SK-N-DZ (cell line): ENCODE measurements at regions not wholly inside any gene's neighbourhood (a gene's known extent, or its start where the extent isn't known, plus 50 kb on each side); places are given as distances from the start of the nearest gene placed in this dataset.
A peak's percentile ranks its signal among the peaks of the same experiment; 100 is the strongest.

Source experiments
- DNase-seq: peaks from one replicate; pipeline ENCODE4 v3.0.0-alpha.2; 2015; ENCODE audit warnings: low spot score

DNA sequence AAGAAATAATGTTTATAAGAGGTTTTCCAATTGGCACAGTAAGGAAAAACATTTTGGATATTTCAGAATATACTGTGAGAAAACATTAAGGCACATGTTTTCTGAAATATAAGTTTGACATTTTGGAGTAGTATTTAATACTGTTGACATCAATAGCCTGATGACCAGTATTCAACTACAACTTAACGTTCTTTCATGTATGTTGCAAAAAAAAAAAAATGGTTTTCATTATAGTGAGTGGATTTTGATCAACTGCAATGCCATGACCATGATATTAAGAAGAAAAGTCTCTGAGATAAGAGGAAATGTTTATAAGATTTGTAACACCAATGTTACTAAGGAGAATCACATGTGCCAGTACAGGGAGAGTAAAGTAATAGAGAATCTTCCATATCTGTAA, 252.8 kb upstream of the RORA start:
- no peak for DNase-seq

DNA sequence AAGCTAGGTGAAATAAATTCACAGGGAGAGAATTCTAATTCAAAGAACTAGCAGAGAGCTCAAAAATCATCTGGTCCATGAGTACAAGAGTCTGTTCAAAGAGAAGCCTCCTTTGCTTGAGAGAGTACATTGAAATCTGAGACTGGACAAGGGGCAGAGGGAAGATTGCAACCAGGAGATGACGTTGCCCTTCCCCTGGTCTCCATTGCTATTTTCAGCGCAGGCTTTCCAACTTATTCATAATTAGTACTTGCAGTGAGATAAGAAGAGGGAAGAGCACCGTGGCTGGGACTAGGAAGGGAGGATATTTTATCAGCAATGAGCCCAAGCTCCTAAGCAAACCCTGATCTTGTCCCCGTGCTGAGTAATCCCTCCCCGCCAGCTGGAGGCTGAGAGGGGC, 251.8 kb upstream of the RORA start:
- peak; percentile 15 for DNase-seq

DNA sequence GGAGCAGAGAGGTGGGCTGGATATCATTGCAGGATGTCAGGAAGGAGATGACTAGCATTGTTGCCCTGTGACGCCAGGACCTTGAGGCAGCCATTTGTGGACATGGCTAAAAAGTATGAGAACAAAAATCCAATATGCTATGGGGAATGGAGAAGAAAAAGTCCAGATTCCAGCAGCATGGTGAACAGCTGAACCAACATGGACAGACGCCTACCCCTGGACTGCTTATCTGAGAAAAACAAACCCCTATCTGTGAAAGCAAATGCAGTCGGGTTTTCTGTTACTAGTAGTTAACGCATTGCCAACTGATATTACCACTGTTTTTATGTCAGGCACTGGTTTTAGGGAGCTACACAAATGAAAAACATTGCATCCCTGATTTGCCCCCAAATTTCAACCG, 251.2 kb upstream of the RORA start:
- DNase-seq = no peak

DNA sequence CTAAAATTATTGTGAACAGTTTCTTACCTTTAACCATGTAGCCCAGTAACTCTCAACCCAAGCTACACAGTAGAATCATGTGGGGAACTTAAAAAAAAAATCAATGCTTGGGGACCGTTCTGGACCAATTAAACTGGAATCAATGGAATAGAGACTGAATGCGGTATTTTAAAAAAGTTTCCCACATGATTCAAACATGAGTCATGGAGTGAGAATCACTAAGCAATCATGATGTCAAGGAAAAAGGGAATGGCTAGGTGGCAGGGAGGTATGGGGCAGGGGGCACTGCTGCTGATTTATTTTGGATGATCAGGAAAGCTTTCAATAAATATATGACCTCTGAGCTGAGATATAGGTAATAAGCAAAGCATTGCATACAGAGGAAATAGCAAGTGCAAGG, 250.5 kb upstream of the RORA start:
- no peak for DNase-seq

DNA sequence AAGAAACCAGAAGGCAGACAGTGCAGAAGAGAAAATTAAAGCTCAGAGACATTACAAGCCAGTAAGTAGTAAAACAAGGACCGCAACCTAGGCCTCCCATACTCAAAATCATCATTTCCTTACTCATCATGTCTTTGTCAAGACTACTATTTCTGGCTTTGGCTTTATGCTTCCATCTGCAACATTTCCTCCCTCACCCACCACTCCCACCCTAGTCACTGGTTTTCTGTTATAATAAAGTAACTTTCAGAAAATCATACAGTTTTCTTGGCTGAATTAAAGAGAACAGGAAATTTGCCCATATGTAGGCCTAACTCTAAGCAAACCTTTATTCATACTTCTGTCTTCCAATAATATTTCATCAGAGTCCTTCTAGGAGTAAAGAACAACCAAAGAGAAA, 247.6 kb upstream of the RORA start:
- no peak for DNase-seq

DNA sequence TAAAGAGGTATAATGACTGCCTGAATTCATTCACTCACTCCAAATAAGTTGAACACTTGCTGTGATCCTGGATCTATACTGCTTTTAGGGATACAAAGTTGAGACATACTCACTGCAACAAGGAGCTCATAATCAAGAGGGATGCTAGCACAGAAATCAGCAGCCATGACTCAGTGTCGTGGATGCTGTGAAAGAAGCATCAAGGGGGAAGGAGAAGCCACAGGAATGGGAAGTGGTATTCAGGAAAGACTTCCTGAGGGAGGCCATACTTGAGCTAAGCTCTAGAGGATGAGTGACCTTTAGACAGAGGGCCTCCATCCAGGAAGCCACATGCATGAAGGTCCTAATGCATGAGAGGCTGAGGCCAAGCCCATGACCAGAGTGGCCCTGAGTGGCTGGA, 245.7 kb upstream of the RORA start:
- no peak for DNase-seq

DNA sequence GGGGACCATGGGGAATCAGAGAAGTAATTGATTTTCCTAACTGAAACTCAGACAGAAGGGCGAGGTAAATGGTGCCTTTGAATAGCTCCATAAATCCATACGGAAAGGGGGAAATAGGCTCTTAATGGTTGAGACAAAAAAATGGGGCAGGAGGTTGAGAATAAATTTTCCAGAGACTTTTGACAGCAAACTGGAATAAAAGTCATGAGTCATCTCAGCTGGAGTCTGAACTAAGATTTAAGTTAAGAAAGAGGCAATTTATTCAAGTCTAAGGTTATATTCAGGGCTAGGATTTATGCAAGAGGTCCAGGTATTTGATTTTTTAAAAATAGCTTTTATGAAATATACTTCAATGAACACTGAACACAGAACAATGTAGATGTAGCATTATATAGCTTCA, 238.7 kb upstream of the RORA start:
- DNase-seq = no peak

DNA sequence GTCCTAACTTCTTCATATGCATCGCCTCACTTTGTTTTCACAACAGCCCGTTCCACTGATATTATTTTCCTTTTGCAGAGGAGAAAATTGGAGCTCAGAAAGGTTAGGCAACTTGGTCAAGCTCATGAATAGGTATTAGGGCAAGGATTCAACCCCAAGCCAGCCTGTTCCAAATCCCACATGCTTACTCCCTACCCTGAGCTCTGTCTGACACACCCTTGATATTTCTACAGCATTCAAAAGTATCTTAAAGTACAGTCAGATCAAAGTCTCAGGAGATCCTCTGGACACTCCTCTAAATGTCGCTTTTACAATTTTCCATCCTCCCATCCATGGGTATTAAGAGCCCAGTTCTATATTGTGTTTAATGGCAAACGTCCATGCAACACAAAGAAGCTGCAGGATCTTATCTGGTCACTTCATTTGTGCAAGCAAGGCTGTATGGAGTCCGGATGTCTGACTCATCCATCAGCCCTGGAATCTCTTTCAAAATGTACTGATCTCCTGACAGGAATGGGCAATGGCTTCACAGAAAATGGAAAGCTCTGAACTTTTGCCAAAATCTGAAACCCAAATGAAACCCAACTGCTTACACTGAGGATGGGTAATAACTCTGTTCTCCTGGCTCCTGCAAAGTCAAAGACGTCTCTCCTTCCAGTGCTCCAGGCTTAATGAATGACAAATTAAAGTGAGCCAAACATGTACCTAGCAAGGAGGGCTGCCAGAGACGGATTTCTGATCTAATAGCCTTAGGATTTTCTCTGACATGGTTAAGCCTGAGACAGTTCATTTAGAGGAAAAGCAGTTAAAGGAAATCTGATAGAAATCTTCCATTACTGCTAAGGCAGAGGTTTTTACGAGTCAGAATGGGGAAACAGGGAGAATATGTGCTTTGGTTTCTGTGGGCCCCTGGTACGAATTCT, 230.9 kb upstream of the RORA start:
- peak; percentile 14 for DNase-seq

DNA sequence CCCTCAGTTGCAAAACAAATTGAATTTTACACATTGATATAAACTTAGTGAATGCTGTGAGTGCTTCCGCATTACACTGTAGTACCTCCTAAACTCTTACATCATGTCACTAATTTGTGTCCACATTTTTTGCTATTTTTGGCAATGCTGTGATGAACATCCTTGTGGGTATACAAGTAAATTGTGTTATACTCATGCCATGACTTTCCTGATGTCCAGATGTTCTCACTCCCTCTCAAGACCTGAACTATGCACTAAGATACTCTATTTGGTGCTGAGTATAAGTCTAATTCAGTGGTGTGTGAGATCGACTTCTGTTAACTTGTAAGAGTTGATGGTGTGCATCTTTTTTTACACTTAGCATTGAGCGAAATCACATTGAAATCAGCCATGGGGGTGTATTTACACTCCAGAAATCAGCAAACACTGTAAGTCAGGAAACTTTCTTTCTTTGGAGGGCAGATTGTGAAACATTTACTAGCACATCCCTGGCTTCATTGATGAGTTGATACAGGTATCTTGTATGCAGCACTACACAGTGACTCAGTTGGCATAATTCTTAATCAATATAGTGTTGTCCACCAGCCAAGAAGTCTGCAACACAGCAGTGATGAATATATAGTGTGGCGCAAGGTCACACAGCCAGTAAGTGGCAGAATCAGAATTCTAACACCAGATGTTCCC, 228.1 kb upstream of the RORA start:
- DNase-seq = no peak

DNA sequence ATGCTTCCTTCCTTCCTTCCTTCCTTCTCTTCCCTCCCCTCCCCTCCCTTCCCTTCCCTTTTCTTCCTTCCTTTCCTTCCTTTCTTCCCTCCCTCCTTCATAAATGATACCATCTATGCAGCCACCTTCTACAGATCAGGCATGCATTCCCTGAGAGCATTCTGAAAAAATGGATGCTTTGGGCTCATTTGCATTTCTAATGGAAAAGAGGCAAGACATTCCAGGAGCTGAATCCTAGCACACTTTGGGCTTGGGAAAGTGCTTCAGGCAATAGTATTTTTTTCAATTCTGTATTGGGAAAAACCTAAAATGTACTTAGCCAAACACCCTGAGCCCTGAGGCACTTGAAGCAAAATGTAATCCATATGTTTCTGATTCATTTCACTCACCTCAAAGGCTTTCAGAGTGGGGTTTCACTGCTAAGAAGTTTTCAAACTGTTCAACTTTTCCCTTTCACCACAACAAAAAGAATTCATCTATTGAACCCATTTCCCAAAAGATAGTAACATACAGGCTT, 220.1 kb upstream of the RORA start:
- DNase-seq = no peak

DNA sequence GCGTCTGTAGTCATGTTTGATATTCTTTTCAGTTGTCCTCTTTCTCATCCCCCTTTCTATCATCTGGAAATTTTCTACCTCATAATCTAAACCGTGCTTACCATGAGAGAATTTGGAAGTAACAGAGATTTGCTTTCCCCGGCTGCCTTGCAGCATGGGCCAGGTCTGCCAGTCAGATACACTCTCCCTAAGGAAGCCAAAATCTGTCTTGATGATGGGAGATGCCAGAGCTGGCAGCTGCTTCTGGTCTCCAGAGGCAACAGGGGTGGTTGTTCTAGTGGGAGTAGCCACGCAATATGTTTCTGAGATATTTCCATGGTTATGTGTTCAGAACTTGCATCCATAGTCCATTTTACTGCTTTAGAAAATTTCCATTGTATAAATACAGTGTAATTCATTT, 218.9 kb upstream of the RORA start:
- DNase-seq = no peak

DNA sequence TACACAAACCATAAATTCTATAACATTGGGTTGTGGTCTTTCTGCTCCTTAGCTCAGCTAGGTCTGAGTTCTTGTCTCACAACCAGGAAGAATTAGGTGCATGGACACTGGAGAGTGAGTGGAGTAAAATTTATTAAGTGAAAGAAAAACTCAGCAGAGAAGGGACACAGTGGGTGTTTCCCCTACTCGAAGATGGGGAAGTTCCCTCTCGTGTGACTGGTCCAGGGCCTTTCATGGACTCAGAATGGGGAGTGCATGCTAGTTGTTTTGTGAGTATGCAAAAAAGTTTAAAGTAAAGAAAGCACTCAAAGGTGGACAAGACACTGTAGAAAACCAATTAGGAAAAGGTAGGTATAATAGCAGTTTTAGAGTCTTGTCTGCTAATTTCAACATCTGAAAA, 215.5 kb upstream of the RORA start:
- no peak for DNase-seq

DNA sequence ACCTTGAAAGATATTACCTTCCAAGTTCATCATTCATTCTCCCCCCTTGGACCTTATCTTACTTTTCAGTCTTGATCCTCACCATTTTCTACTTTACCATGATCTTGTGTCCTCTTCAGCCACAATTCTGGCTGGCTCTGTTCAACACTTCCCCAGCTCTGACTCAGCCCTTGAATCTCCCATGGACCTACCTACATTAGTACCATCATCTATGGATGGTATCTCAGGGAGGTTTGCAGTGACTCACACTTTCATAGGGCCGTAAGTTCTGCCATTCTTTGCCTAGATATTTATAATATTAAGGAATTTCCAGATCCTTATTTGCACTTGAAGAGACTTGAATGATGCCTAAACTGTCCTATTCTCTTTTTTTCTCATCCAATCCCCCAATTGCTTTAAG, 213.7 kb upstream of the RORA start:
- no peak for DNase-seq

DNA sequence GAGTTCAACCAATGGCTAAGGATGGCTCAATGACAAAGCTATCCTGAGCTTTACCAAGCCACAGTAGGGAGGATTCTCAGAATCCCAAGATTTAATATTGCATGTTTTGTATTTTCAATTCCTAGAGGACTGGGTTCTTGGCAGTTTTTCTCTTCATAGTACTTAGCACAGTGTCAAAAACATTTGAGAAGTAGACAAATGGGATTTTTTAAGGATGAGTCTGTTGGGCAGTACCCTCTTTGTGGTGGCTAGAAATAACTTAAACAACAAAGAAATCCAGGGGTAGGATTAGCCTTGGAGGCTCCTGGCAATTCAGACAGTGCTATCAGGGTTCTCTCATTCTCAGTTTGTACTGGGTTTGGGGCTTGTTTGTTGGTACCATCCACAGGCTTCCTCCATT, 212.8 kb upstream of the RORA start:
- DNase-seq = no peak

DNA sequence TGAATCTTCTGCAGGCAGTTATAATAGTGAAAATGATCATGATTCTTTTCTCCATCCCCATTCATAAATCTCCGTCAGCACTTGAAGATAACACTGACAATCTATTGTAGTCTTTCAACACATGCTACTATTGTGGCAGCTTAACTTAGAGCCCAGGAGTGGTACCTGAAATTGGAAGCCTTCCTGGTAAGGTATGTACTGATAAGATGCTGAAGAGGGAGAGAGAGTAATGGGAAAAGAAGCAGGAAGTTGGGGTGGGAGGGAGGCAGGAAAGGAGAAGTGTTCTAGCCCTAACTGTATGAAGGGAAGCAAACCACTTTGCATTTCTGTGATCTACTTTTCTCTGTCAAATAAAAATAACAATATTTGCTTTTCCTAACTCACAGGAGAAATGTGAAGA, 197.4 kb upstream of the RORA start:
- DNase-seq = no peak

DNA sequence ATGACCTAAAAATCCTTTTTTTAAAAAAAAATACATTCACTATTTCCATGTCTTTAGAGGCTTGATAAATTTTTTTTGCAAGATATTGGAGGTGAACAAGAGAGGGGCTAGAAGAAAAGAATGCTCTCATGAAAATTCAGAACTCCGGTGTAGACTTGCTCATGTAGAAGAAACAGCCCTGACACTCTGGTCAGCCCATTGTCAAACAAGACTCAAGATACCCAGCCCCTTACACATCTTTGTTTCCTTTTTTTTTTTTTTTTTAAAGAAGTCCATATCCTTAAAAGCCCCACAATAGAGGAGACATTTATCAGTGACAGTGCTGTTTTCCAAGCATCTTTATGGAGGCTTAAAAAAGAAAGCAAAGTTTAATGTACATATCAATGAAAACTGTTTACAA, 196.8 kb upstream of the RORA start:
- no peak for DNase-seq

DNA sequence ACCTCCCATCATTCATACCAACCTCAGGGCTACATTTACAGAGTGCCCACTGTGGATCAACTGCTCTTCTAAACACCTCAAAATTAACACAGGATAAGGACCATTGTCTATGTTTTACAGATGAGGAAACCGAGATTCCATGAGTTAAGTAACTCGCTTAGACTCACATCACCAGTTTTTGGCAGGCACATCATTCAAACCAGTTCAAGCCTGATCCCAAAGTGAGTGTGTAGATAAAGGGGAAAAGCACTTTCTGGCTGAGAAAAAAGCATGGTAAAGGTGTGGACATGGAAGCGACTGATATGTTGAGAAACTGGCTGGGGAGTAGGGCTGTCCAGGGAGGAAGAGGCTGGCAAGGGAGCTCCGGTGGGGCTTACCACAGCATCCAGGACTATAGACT, 193.7 kb upstream of the RORA start:
- no peak for DNase-seq

DNA sequence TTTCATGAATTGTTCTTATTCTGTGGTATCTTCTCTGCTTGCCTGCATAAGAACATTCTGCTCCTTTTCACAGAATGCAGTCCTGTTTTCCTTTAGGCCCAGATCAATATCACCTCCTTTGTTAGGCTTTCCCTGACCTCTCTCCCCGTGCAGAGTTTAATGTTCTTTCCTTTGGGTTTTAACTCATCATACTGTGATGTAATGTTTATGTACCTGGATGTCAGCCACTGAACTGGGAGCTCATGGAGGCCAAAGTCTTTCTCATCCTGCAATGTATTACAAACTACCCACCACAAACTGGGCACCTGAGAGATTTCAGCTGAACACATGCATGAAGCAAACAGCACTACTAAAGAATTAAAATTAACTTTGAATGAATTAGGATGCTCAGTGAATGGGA, 192.8 kb upstream of the RORA start:
- no peak for DNase-seq

DNA sequence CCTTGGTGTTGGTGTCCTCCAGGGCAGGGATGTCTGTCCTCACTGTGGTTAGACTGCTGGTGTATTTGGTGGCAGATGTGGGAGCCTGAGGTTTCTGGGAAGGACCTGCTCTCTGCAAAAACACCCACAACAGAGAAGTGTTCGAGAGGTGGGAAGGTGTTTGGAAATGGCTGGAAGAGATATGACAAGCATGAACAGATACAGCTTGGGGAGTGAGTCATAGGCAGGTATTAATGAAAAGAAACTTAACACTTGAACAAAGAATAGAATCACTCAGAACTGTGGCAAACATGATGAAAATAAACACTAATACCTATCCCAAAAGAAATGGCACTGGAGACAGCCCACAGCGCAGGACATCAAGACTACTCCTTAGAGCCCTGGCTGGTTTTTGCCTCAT, 192.4 kb upstream of the RORA start:
- no peak for DNase-seq

DNA sequence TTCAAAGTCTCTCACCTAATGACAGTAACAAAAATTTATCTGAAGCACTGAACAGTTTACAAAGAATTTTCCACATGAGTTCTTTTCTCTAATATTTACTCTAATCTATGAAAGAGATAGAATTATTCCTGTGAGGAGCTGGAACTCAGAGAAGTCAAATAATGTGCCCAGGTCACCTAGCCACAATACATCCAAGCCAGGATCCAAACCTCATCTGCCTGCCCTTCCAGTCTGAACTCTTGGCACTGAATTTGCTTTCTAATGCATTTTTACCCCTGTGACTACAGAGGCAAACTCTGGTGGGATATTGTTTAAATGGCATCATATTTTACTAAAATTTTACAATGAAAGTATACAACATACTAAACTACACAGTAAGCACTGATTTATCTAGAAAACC, 191.4 kb upstream of the RORA start:
- no peak for DNase-seq

DNA sequence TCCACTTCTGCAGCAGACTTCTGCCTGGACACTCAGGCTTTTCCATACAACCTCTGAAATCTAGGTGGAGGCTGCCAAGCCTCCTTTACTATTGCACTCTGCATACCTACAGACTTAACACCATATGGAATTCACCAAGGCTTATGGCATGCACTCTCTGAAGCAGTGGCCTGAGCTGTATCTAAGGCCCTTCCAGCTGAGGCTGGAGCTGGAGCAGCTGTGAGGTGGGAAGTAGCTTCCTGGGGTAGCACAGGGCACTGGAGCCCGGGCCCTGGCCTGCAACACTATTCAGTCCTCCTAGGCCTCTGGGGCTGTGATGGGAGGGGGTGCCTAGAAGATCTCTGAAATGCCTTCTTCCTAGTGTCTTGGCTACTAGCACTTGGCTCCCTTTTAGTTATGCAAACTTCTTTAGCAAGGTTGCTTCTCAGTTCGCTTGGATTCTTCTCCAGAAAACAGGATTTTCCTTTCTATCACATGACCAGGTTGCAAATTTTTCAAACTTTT, 186.6 kb upstream of the RORA start:
- DNase-seq = no peak

DNA sequence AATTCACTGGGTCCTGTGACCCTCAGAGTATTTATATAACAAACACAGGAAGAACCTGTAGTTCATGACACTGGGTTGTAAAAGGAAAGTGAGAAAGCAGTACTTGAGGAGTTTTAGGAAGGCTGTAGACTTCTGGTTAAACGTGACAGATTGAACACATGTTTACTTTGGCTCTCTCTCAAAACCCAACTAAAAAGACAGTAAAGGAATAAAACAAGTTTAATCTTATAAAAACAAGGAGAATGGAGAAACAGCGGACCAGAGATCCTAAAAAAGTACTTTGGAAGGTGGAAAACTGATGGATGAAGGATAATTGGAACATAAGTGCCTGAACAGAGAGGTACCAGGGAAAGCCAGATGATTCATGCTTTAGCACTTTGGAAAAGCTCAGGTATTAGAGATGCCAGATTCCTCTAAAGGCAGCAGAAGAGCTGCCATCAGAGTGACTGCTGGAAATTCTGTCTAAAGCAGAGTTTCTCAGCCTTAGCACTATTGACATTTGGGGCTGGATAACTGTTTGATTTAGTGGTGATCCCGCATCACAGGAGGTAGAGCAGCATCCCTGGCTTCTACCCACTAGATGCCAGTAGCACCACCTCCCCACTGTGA, 182.9 kb upstream of the RORA start:
- DNase-seq = no peak
